ENCODE measurements at regions not wholly inside any gene's neighbourhood (a gene's known extent, or its start where the extent isn't known, plus 50 kb on each side); places are given as distances from the start of the nearest gene placed in this dataset.
"Not testable (repeated sequence)": the region's sequence is repeated elsewhere in the genome, so short reads cannot be mapped to it uniquely, and the experiment has no call there.

- DNase-seq (ENCODE audit: low spot score), result no peak
These were observed 106.8 kb downstream of the MDH1 start for GRCh38 chr2:63695583-63695982.

DNA sequence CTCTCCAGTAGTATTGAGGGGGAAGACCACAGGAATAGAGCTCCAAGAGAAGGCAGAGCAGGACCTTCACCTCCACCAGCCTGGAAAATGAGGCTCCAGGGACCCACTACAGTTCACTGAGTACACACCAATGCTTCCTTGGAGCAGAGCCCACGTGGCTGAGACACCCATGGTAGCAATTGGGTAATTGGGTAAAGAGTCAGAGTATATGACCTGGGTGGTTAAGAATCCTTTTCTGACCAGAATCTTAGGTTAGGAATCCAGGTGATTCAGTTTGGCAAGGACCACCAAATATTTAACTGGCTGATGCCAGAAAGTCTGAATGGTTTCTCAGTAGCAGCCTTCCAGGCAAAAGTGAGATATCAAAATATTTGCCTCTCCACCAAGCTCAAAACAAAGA, 107.7 kb downstream of the MDH1 start:
- no peak for DNase-seq (ENCODE audit: low spot score)

DNA sequence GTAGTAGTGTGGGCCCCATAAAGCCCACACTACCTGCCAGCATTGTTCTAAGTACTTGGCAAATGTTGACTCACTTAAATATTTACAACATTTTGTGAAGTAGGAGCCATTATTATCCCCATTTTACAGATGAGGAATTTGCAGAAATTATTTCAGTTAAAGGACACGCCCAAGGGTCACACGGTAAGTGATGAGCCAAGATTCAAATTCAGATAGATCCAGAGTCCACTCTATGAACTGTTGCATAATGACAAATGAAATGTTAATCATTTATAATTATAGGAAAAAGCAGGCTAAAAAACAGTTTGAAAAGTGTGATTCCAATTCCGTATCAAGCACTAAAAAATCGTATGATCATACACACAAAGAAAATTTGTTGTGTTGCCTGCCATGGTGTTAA, 108.4 kb downstream of the MDH1 start:
- no peak for DNase-seq (ENCODE audit: low spot score)

- peak; percentile 70 for DNase-seq (ENCODE audit: low spot score)
These were observed 110.2 kb downstream of the MDH1 start for GRCh38 chr2:63698786-63699548.

DNA sequence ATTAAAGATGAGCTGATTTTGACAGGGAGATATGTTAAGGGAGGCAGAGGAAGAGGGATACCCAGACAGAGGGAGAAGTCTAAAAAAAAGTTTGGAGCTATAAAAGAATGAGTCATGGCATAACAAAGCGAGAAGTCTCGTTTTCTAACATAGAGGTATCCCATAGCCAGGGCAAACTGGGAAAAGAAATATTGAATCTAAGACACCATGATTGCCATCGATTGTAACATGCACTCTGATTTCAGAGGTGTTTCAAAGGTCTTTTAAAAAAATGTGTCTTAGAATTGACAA, 110.7 kb downstream of the MDH1 start:
- DNase-seq (ENCODE audit: low spot score), result no peak

GRCh38 chr2:63700271-63700670, 111.5 kb downstream of the MDH1 start:
- DNase-seq (ENCODE audit: low spot score), result no peak

DNA sequence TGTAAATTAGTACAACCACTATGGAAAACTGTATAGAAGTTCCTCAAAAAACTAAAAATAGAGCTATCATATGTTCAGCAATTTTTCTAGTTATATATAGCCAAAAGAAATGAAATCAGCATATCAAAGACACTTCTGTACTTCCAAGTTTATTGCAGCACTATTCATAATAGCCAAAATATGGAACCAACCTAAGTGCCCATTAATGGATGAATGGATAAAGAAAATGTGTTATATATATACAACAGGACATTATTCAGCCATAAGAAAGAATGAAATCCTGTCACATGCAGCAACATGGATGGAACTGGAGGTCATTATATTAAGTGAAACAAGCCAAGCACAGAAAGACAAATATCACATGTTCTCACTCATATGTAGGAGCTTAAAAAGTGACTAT, 112.6 kb downstream of the MDH1 start:
- no peak for DNase-seq (ENCODE audit: low spot score)

GRCh38 chr2:63706084-63706483, 117.3 kb downstream of the MDH1 start:
- DNase-seq (ENCODE audit: low spot score), result not testable (repeated sequence)

- no peak for DNase-seq (ENCODE audit: low spot score)
These were observed 122.0 kb downstream of the MDH1 start for GRCh38 chr2:63710732-63711131.

- no peak for DNase-seq (ENCODE audit: low spot score)
These were observed 124.0 kb downstream of the MDH1 start for GRCh38 chr2:63712748-63713147.

DNA sequence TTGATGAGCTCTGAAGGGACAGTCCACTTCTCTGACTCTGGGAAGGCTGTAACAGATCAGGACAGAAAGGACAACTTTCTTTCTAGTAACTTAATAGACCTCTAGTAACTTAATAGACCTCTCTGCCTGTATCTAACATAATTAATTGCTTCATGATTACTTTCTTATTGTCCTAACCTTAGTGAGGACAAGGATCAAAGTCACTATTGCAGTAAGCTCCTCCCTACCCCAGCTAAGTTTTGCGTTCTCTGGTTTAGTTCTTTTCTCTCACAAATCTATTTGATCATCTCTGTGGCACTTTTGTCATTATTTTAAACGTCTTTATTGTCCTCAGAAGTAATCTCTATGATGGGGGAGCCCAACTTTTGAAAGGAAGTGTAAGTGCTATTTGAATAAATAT, 125.5 kb upstream of the UGP2 start:
- DNase-seq (ENCODE audit: low spot score), result no peak

DNA sequence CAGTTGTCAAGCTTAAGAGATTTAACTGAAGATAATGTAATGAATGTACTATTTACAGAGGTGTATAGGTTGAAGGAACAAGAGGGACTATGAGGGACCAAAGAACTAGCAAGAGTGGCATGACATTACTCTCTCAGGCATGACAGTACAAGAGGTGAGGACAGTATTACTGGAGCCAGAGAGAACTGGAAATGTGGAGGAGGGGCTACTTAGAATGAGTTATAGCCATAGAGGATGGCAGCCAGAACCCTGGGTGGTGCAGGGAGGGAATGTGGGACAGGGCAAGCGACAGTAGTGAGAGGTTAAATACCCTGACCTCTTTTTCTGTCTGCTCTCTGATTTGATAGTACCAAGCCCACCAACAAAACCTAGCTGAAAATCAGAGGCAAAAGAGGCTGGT, 122.6 kb upstream of the UGP2 start:
- DNase-seq (ENCODE audit: low spot score), result no peak

DNA sequence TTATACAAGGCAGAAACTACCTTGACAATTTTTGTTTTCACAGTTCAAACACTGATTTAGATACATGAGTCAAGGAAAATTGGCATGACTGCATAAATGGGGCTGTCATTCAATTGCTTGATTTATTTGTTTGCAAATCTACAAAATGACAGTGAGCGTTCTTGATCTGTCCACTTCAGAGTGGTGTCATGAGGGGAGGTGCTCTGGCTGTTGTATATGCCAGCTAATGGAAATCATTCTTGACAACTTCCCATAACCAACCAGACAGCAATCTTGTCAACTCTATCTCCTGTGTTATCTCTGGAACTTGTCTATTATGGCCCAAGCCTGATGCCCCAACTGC, 120.6 kb upstream of the UGP2 start:
- DNase-seq (ENCODE audit: low spot score), result no peak

- not testable (repeated sequence) for DNase-seq (ENCODE audit: low spot score)
These were observed 119.4 kb upstream of the UGP2 start for GRCh38 chr2:63722284-63722683.

DNA sequence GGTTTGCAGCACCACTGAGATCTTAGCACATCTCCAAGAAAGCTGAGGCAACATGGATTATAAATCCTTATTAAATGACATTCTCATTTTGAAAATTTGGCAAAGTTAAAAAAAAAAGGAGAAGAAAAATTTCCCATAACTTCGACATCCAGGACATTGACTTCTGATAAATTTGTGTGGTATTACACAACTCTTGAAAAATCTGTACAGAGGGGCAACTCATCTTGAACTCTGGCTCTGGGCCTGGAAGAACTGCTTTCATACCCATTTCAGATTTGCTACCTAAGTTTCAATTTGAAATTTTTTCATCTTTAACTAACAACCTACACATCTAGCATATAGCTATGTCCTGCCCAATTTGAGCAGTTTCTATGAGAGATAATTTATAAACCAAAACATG, 118.0 kb upstream of the UGP2 start:
- DNase-seq (ENCODE audit: low spot score), result no peak

- not testable (repeated sequence) for DNase-seq (ENCODE audit: low spot score)
These were observed 116.5 kb upstream of the UGP2 start for GRCh38 chr2:63725212-63725611.

GRCh38 chr2:63729362-63729761, 112.3 kb upstream of the UGP2 start:
- DNase-seq (ENCODE audit: low spot score), result no peak

- DNase-seq (ENCODE audit: low spot score), result no peak
These were observed 111.9 kb upstream of the UGP2 start for GRCh38 chr2:63729831-63730230.

- DNase-seq (ENCODE audit: low spot score), result no peak
These were observed 107.2 kb upstream of the UGP2 start for GRCh38 chr2:63734510-63734909.

- DNase-seq (ENCODE audit: low spot score), result no peak
These were observed 106.4 kb upstream of the UGP2 start for GRCh38 chr2:63735263-63735662.

DNA sequence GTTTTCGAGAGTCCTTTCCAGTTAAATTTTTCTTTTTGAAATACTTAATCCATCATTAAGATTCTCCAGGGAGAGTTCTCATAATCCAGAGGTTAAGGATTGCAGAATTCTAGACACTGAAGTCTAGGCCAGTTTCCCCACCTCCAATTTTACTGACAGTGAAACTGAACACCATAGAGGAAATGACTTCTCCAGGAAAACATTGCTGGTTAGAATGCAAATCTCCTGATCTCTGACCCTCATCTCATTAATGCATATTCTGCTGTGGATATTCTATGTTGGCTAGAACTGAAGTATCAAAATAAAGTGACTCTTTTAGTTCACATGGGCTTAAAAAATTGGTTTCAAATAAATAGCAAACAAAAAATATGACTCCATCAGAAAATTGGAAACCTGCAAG, 105.8 kb upstream of the UGP2 start:
- no peak for DNase-seq (ENCODE audit: low spot score)

DNA sequence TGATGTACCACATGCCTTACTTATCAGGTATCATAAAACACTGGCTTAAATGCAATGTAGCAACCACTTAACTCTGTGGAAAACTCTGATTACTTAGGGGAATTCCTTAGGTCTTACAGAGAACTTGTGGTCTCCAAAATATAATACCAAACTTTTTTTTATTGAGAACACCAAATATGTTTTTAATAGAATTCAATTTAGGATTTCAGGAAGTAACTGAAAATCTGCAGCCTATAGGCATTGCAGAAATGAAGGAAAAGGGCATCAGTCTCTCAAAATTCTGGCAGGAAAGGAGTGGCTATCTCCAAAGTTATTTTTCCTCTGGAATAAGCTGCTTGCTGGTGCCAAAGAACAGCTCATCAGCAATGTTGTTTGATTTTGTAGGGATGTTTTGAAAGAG, 105.3 kb upstream of the UGP2 start:
- no peak for DNase-seq (ENCODE audit: low spot score)

DNA sequence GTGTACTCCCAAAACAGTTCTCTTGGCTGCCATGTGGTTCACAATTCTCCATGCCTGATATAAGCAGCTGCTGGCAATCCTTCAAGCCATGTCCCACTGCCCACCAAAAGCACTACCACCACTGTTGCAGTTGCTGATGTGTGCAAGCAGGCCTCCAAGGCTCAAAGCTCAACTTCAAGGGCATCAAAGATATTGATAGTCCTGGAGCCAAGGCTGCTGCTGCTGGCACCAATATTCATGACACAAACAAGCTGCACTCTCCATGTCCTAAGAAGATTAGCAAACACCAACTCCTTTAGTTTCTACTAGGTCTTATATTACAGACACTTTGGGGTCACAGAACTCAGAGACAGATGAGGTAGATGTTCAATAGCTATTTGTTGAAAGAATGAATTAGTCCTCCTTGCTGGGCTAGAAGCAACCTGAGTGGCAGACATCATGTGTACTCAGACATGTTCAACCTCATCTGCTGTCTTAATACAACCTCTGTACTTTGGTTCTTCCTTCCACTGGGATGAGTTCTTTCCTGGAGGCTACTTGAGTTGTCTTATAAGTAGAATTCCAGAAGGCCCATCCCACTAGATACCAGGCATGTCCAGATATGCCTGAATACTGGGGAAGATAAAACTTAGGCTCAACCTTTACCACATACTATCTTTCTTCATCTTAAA, 104.5 kb upstream of the UGP2 start:
- DNase-seq (ENCODE audit: low spot score), result no peak

GRCh38 chr2:63738019-63738418, 103.7 kb upstream of the UGP2 start:
- DNase-seq (ENCODE audit: low spot score), result no peak

Data from NAMALWA (cell line).